Gastroesophageal sphincter (tissue), 3 donors: ENCODE measurements at regions not wholly inside any gene's neighbourhood (a gene's known extent, or its start where the extent isn't known, plus 50 kb on each side); places are given as distances from the start of the nearest gene placed in this dataset.

Experiments
- POLR2A ChIP-seq, 2 donors: fragments of 450-650 bp; IDR thresholded peaks; one replicate each; pipeline ENCODE4 v1.6.1; 2017; ENCODE audit warnings: antibody characterized with exemption in 2 of 2, mild to moderate bottlenecking in 2 of 2, moderate library complexity in 1 of 2
- TF ChIP-seq, protein P1 (sequence below), 4 experiments: fragments of 200-600 bp in 2 of 4; fragments of 450-650 bp in 2 of 4; sonication (generic) in 1 of 4; IDR thresholded peaks; one replicate each; pipeline ENCODE4 v1.5.1; 2017 to 2019; ENCODE audit warnings: antibody characterized with exemption in 4 of 4, mild to moderate bottlenecking in 2 of 4, moderate library complexity in 2 of 4

- TF ChIP-seq, protein P1, sequence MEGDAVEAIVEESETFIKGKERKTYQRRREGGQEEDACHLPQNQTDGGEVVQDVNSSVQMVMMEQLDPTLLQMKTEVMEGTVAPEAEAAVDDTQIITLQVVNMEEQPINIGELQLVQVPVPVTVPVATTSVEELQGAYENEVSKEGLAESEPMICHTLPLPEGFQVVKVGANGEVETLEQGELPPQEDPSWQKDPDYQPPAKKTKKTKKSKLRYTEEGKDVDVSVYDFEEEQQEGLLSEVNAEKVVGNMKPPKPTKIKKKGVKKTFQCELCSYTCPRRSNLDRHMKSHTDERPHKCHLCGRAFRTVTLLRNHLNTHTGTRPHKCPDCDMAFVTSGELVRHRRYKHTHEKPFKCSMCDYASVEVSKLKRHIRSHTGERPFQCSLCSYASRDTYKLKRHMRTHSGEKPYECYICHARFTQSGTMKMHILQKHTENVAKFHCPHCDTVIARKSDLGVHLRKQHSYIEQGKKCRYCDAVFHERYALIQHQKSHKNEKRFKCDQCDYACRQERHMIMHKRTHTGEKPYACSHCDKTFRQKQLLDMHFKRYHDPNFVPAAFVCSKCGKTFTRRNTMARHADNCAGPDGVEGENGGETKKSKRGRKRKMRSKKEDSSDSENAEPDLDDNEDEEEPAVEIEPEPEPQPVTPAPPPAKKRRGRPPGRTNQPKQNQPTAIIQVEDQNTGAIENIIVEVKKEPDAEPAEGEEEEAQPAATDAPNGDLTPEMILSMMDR (IDR thresholded peaks at IDR 0.05), result no peak
- no peak for TF ChIP-seq POLR2A (IDR thresholded peaks at IDR 0.05)
These were observed 179.4 kb downstream of the COPRS start for GRCh38 chr17:31679667-31680066.
